GM23248 (cell line): ENCODE measurements at regions not wholly inside any gene's neighbourhood (a gene's known extent, or its start where the extent isn't known, plus 50 kb on each side); places are given as distances from the start of the nearest gene placed in this dataset.

Source experiments
- DNase-seq: peaks from one replicate; pipeline ENCODE4 v3.0.0-alpha.2; 2015
- H2AFZ ChIP-seq: fragments of 200-600 bp; sonication (generic); 2 replicates; pipeline ENCODE4 v1.6.1; 2016; ENCODE audit warnings: antibody characterized with exemption
- H3F3A ChIP-seq: fragments of 200-600 bp; sonication (generic); 2 replicates; pipeline ENCODE4 v1.6.1; 2016; ENCODE audit warnings: mild to moderate bottlenecking, antibody characterized with exemption, mixed run types; ENCODE audit not compliant: insufficient read depth
- H3K27ac ChIP-seq: fragments of 200-600 bp; sonication (generic); 2 replicates; pipeline ENCODE4 v1.5.1; 2016; ENCODE audit warnings: mild to moderate bottlenecking
- H3K27me3 ChIP-seq: fragments of 200-600 bp; sonication (generic); replicated peaks from 2 replicates; pipeline ENCODE4 v1.6.1; 2016; ENCODE audit warnings: mild to moderate bottlenecking; ENCODE audit not compliant: insufficient read depth
- H3K36me3 ChIP-seq: fragments of 200-600 bp; sonication (generic); 2 replicates; pipeline ENCODE4 v1.6.1; 2016; ENCODE audit warnings: low read depth, mild to moderate bottlenecking
- H3K4me1 ChIP-seq: fragments of 200-600 bp; sonication (generic); 2 replicates; pipeline ENCODE4 v1.6.1; 2016; ENCODE audit warnings: mild to moderate bottlenecking; ENCODE audit not compliant: insufficient read depth
- H3K4me2 ChIP-seq: fragments of 200-600 bp; sonication (generic); one replicate; pipeline ENCODE4 v1.6.1; 2016; ENCODE audit warnings: mild to moderate bottlenecking; ENCODE audit not compliant: unreplicated experiment
- H3K4me3 ChIP-seq: fragments of 200-600 bp; sonication (generic); 2 replicates; pipeline ENCODE4 v1.5.1; 2016; ENCODE audit warnings: mild to moderate bottlenecking
- H3K79me2 ChIP-seq: fragments of 200-600 bp; sonication (generic); 2 replicates; pipeline ENCODE4 v1.6.1; 2016; ENCODE audit warnings: mild to moderate bottlenecking; ENCODE audit not compliant: insufficient read depth
- H3K9ac ChIP-seq: fragments of 200-600 bp; sonication (generic); 2 replicates; pipeline ENCODE4 v1.6.1; 2016; ENCODE audit warnings: mild to moderate bottlenecking
- H3K9me2 ChIP-seq: fragments of 200-600 bp; sonication (generic); 2 replicates; pipeline ENCODE4 v1.6.1; 2016; ENCODE audit warnings: mixed run types, mild to moderate bottlenecking, moderate library complexity; ENCODE audit not compliant: insufficient read depth
- H3K9me3 ChIP-seq: fragments of 200-600 bp; sonication (generic); one replicate; pipeline ENCODE4 v1.6.1; 2017; ENCODE audit warnings: low read depth
- H4K20me1 ChIP-seq: fragments of 200-600 bp; sonication (generic); 2 replicates; pipeline ENCODE4 v1.6.0; 2016; ENCODE audit not compliant: insufficient read depth
- EZH2 ChIP-seq: fragments of 200-600 bp; sonication (generic); IDR thresholded peaks from 2 replicates; pipeline ENCODE4 v1.6.1; 2018; ENCODE audit warnings: antibody characterized with exemption, mild to moderate bottlenecking; ENCODE audit not compliant: insufficient read depth, poor library complexity, severe bottlenecking
- EZH2phosphoT487 ChIP-seq: fragments of 200-600 bp; sonication (generic); IDR thresholded peaks from 2 replicates; pipeline ENCODE4 v1.6.1; 2018; ENCODE audit warnings: antibody characterized with exemption, moderate library complexity, mild to moderate bottlenecking, low read depth; ENCODE audit not compliant: insufficient read depth
- WGBS, 2 experiments: methylation state at CpG; one replicate each; pipeline ENCODE4 v1.1.6; 2015 to 2017; ENCODE audit warnings: low lambda C conversion rate in 2 of 2, low coverage in 1 of 2; ENCODE audit errors: missing lambda C conversion rate in 2 of 2; 5-methylcytosine and 5-hydroxymethylcytosine counted together
- in situ Hi-C: fragments of 300-500 bp; cut with MboI; formaldehyde crosslinking; loops from 2 replicates; pipeline ENCODE4 v1.15.0; 2020

- no peaks in the 10 kb centered on the region for H3K9me3 ChIP-seq
- no peak overlapping the region for H3K9ac ChIP-seq
- H4K20me1 ChIP-seq, result no peaks in the 10 kb centered on the region
- H3K27ac ChIP-seq, result no peak overlapping the region
- no peaks in the 10 kb centered on the region for H3K79me2 ChIP-seq
- no peaks in the 10 kb centered on the region for H3K9me2 ChIP-seq
- H2AFZ ChIP-seq, result no peak overlapping the region
- WGBS, 2 experiments, result 85 to 92% methylated on average over 6 of the region's 6 CpGs
- in situ Hi-C loops, result no loop called here
- no peak overlapping the region for H3K4me2 ChIP-seq
- H3K27me3 ChIP-seq, result peaks cover 13% of the 10 kb centered on the region
- no peaks in the 10 kb centered on the region for H3F3A ChIP-seq
- no peaks in the 10 kb centered on the region for H3K4me1 ChIP-seq
- no peak for TF ChIP-seq EZH2
- TF ChIP-seq EZH2phosphoT487, result no peak
- H3K4me3 ChIP-seq, result no peak overlapping the region
- no peak for DNase-seq
- no peaks in the 10 kb centered on the region for H3K36me3 ChIP-seq
These were observed 146.7 kb upstream of the ID4 start for GRCh38 chr6:19690325-19691075.

- Histone ChIP-seq H3K9me3 (no peaks in the 10 kb centered on the region), H3K27ac (no peak overlapping the region), H3K4me2 (peak overlapping the region; percentile 74), H3K4me3 (peak overlapping the region; percentile 69), H3K4me1 (no peaks in the 10 kb centered on the region), H3K9me2 (no peaks in the 10 kb centered on the region), H3K36me3 (no peaks in the 10 kb centered on the region), H3K79me2 (no peaks in the 10 kb centered on the region), H3F3A (no peaks in the 10 kb centered on the region), H3K9ac (peak overlapping the region; percentile 32), H2AFZ (peak overlapping the region; percentile 84), H3K27me3 (peaks cover 13% of the 10 kb centered on the region), H4K20me1 (no peaks in the 10 kb centered on the region)
- in situ Hi-C loops, result no loop called here
- no peak for TF ChIP-seq EZH2phosphoT487
- TF ChIP-seq EZH2, result no peak
- DNase-seq, result peak; percentile 40
- WGBS, 2 experiments, result 9 to 14% methylated on average over 33 to 37 of the region's 44 CpGs
These were observed 145.6 kb upstream of the ID4 start for GRCh38 chr6:19691465-19692167.

- H3K9me2 ChIP-seq, result no peaks in the 10 kb centered on the region
- H3K4me3 ChIP-seq, result no peak overlapping the region
- WGBS, 2 experiments, result 93 to 100% methylated on average over 3 of the region's 3 CpGs
- H3K36me3 ChIP-seq, result no peaks in the 10 kb centered on the region
- no peak overlapping the region; the same call in 1 of the 2 replicates for H2AFZ ChIP-seq
- peaks cover 3% of the 10 kb centered on the region; the same call in 1 of the 2 replicates for H3K4me1 ChIP-seq
- TF ChIP-seq EZH2phosphoT487, result no peak
- no peak for TF ChIP-seq EZH2
- no peak overlapping the region for H3K4me2 ChIP-seq
- no peak overlapping the region for H3K9ac ChIP-seq
- H3F3A ChIP-seq, result 0 out of 2 replicates have a peak, but pooled peaks cover 3% of the 10 kb centered on the region
- H3K9me3 ChIP-seq, result no peaks in the 10 kb centered on the region
- no peaks in the 10 kb centered on the region for H3K79me2 ChIP-seq
- peaks cover 13% of the 10 kb centered on the region for H3K27me3 ChIP-seq
- no peak for DNase-seq
- H4K20me1 ChIP-seq, result no peaks in the 10 kb centered on the region
- in situ Hi-C loops, result no loop called here
- no peak overlapping the region for H3K27ac ChIP-seq
These were observed 144.5 kb upstream of the ID4 start for GRCh38 chr6:19692506-19693298.

GRCh38 chr6:19694697-19695096 lies 142.5 kb upstream of the ID4 start:
- Histone ChIP-seq H3K27ac (no peak overlapping the region), H3K4me1 (peaks cover 8% of the 10 kb centered on the region; the same call in 1 of the 2 replicates), H4K20me1 (no peaks in the 10 kb centered on the region), H3K9ac (no peak overlapping the region), H3F3A (0 out of 2 replicates have a peak, but pooled peaks cover 8% of the 10 kb centered on the region), H3K27me3 (peaks cover 13% of the 10 kb centered on the region), H2AFZ (no peak overlapping the region), H3K9me2 (no peaks in the 10 kb centered on the region), H3K36me3 (no peaks in the 10 kb centered on the region), H3K4me3 (no peak overlapping the region), H3K4me2 (no peak overlapping the region), H3K9me3 (no peaks in the 10 kb centered on the region), H3K79me2 (no peaks in the 10 kb centered on the region)
- WGBS, 2 experiments, result 90 to 91% methylated on average over 3 of the region's 3 CpGs
- in situ Hi-C loops, result no loop called here
- TF ChIP-seq EZH2phosphoT487 (no peak), EZH2 (no peak)
- no peak for DNase-seq
